ENCODE measurements at regions not wholly inside any gene's neighbourhood (a gene's known extent, or its start where the extent isn't known, plus 50 kb on each side); places are given as distances from the start of the nearest gene placed in this dataset.

DNA sequence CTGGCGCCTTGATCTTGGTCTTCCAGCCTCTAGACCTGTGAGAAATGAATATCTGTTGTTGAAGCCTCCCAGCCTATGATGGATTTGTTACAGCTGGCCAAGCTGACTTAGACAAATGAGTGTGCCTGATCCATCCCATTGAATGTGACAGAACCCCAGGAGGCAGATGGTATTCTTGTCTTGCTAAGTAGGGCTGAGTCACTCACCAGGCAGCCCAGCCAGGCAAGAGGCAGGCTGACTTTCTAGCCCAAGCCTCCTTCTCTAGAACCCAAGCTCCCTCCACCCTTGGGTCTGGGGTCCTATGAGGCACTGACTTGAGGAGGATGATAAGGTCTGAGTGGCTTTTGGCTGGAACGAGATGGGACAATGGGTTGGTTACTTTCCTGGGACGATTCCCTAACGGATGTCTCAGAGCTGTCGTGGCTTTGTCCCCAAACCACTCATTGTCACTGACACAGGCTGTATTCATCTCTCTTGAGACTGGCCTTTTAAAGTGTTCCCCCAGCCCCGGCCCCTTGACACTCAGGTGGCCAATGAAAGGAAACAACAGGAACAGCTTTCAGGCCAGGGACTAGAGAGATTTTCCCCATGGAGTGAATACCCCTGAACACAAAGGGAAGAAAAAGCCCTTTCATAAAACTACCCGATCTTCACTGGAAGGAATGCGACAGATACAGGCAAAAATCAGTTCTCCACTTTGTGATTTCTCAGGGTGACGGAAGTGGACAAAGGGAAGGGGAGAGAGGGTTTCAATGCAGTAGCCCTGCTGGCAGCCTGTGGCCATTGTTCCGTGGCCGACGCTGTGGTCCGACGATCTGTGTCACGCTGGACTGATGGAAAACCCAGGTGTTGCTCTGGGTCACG, 264.2 kb downstream of the AACS start:
- Histone ChIP-seq H3K27me3 (ENCODE audit: insufficient read depth, poor library complexity, severe bottlenecking) (peaks cover 20% of the 10 kb centered on the region), H3K4me1 (ENCODE audit: insufficient read depth, poor library complexity, severe bottlenecking) (no peaks in the 10 kb centered on the region), H3K27ac (ENCODE audit: poor library complexity, severe bottlenecking) (no peak overlapping the region), H3K9me3 (ENCODE audit: severe bottlenecking) (no peaks in the 10 kb centered on the region), H3K36me3 (ENCODE audit: low read depth) (no peaks in the 10 kb centered on the region), H3K4me3 (ENCODE audit: severe bottlenecking) (no peak overlapping the region)
- TF ChIP-seq, protein P1, sequence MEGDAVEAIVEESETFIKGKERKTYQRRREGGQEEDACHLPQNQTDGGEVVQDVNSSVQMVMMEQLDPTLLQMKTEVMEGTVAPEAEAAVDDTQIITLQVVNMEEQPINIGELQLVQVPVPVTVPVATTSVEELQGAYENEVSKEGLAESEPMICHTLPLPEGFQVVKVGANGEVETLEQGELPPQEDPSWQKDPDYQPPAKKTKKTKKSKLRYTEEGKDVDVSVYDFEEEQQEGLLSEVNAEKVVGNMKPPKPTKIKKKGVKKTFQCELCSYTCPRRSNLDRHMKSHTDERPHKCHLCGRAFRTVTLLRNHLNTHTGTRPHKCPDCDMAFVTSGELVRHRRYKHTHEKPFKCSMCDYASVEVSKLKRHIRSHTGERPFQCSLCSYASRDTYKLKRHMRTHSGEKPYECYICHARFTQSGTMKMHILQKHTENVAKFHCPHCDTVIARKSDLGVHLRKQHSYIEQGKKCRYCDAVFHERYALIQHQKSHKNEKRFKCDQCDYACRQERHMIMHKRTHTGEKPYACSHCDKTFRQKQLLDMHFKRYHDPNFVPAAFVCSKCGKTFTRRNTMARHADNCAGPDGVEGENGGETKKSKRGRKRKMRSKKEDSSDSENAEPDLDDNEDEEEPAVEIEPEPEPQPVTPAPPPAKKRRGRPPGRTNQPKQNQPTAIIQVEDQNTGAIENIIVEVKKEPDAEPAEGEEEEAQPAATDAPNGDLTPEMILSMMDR (IDR thresholded peaks at IDR 0.05; ENCODE audit: poor library complexity, severe bottlenecking): no peak
- DNase-seq (ENCODE audit: low spot score) (no peak), ATAC-seq (ENCODE audit: low read depth) (no peak; the same call in 2 of the 3 replicates)

DNA sequence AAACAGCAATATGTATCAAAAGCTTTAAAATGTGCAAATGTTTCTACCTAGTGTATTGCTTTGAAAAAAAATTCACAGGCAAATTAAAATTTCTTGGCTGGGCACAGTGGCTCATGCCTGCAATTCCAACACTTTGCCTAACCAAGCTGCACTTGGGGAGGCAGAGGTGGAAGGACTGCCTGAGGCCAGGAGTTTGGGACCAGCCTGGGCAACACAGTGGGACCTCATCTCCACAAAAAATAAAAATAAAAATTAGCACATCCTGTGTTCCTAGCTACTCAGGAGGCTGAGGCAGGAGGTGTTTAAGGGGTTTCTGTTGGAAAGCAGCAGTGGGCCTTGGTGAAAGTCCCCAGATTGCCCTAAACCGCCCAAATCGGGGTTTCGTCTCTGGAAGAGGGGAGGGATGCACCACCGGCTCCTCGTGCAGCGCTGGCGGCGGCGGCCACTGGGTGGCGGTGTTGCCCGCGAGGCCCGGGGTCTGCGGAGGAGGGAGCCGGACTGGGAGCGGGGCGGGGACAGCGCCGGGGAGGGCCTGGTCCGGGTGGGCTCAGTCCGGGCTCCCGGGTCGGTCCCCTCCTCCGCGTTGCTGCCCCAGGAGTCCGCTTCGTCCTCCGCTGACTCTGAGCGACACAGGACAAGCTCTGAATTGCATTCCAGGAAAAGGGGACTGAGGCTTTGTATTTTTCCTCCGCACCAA, 265.6 kb downstream of the AACS start:
- Histone ChIP-seq H3K4me1 (ENCODE audit: insufficient read depth, poor library complexity, severe bottlenecking) (no peaks in the 10 kb centered on the region), H3K27me3 (ENCODE audit: insufficient read depth, poor library complexity, severe bottlenecking) (peaks cover 20% of the 10 kb centered on the region), H3K9me3 (ENCODE audit: severe bottlenecking) (no peaks in the 10 kb centered on the region), H3K27ac (ENCODE audit: poor library complexity, severe bottlenecking) (no peak overlapping the region), H3K36me3 (ENCODE audit: low read depth) (no peaks in the 10 kb centered on the region), H3K4me3 (ENCODE audit: severe bottlenecking) (peak overlapping the region; percentile 26)
- TF ChIP-seq, protein P1 (IDR thresholded peaks at IDR 0.05; ENCODE audit: poor library complexity, severe bottlenecking): peak; percentile 93
- ATAC-seq (ENCODE audit: low read depth): peak; percentile 93
- DNase-seq (ENCODE audit: low spot score): no peak

DNA sequence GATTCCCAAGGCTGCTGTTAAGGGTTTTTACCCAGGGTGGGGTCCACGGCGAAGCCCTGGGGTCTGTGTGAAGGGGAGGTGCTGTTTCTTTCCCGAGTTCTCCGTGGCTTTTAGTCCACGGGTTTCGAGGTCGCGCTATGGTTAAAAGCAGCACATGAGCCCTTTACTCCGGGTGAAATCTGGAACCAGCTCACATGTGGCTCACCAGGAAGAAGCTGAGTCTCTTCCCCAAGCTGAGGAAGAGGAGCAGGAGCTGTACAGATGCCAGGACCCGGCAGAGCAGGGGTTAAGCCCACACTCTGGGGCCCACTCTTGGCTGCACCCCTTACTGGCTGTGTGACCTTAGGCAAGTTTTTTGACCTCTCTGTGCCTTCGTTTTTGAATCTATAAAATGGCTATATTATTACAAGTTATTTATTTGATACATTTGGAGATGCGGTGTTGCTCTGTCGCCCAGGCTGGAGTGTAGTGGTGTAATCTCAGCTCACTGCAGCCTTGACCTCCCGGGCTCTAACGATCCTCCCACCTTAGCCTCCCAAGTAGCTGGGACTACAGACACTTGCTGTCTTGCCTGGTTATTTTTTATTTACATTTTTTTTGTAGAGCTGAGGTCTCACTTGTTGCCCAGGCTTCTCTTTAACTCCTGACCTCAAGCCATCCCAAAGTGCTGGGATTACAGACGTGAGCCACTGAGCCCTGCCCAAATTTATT, 266.3 kb downstream of the AACS start:
- Histone ChIP-seq H3K4me1 (ENCODE audit: insufficient read depth, poor library complexity, severe bottlenecking) (no peaks in the 10 kb centered on the region), H3K27me3 (ENCODE audit: insufficient read depth, poor library complexity, severe bottlenecking) (peaks cover 20% of the 10 kb centered on the region), H3K27ac (ENCODE audit: poor library complexity, severe bottlenecking) (no peak overlapping the region), H3K4me3 (ENCODE audit: severe bottlenecking) (peak overlapping the region; percentile 26), H3K36me3 (ENCODE audit: low read depth) (no peaks in the 10 kb centered on the region), H3K9me3 (ENCODE audit: severe bottlenecking) (no peaks in the 10 kb centered on the region)
- ATAC-seq (ENCODE audit: low read depth) (peak; percentile 48; the same call in 2 of the 3 replicates), DNase-seq (ENCODE audit: low spot score) (no peak)
- TF ChIP-seq, protein P1 (IDR thresholded peaks at IDR 0.05; ENCODE audit: poor library complexity, severe bottlenecking): no peak

DNA sequence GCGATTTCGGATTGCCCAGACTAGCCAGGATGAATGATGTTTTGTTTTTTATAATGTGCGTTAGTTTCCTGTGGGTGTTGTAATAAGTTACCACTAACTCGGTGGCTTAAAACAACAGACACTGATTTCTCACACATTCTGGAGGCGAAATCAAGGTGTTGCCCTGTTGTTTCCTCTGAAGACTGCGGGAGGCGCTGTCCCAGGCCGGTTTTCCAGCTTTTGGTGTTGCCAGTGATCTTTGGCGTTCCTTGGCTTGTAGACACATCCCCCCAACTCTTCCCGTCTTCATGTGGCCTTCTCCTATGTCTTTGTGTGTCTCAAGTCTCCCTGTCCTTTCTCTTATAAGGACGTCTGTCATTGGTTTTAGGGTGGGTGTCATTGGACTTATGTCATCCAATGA, 267.7 kb downstream of the AACS start:
- Histone ChIP-seq H3K9me3 (ENCODE audit: severe bottlenecking) (no peaks in the 10 kb centered on the region), H3K27ac (ENCODE audit: poor library complexity, severe bottlenecking) (no peak overlapping the region), H3K27me3 (ENCODE audit: insufficient read depth, poor library complexity, severe bottlenecking) (peaks cover 20% of the 10 kb centered on the region), H3K36me3 (ENCODE audit: low read depth) (no peaks in the 10 kb centered on the region), H3K4me3 (ENCODE audit: severe bottlenecking) (no peak overlapping the region), H3K4me1 (ENCODE audit: insufficient read depth, poor library complexity, severe bottlenecking) (no peaks in the 10 kb centered on the region)
- DNase-seq (ENCODE audit: low spot score) (no peak), ATAC-seq (ENCODE audit: low read depth) (no peak)
- TF ChIP-seq, protein P1 (IDR thresholded peaks at IDR 0.05; ENCODE audit: poor library complexity, severe bottlenecking): peak; percentile 8
